GM18505 (cell line): ENCODE measurements at regions not wholly inside any gene's neighbourhood (a gene's known extent, or its start where the extent isn't known, plus 50 kb on each side); places are given as distances from the start of the nearest gene placed in this dataset.
"Not testable (repeated sequence)": the region's sequence is repeated elsewhere in the genome, so short reads cannot be mapped to it uniquely, and the experiment has no call there.

ENCODE experiments used
- ATAC-seq: cut with Tn5 transposase; IDR thresholded peaks from one replicate; pipeline ENCODE4 v1.9.1; 2021; ENCODE audit not compliant: unreplicated experiment
- POLR2A ChIP-seq: IDR thresholded peaks from 4 replicates; pipeline ENCODE4 v1.6.1; 2011; ENCODE audit warnings: borderline replicate concordance; ENCODE audit not compliant: insufficient read depth, insufficient read length; ENCODE audit errors: extremely low read depth

DNA sequence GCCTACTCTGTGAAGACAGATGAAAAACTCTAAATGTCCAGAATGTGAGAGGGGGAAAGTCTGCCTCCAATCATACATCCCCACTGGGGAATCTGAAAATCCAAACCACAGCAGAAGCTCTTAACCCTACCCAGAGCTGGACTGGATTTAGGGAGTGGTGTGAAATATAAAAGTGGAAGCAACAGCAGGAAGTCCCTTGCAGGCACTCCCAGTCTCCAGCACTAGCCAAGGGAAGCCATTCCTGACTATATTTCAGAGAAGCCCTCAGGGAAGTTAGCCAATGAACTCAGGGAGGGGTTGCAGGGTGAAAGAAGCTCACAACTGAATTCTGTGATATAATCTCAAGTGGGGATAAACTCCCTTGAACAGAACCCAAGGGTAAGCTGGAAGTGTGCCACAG is 51.5 kb downstream of the CRPPA start:
- no peak for ATAC-seq
- no peak for TF ChIP-seq POLR2A

DNA sequence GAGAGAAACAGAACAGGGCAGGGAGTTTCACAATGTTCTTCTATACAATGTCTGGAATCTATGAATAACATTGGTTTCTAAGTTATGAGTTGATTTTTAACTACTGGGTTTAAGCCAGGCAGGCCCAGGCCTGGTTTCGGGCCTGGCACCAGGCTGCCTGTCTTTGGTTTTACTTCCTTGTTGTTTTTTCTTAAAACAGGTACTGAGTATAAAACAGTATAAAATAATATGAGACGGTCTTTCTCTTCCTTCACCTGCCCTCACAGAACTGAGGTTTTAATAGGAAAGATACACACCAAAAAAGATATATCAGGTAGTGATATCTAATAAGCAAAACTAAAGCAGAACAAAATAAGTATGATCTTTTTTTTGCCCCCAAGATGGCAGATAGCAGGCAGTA is 52.0 kb downstream of the CRPPA start:
- ATAC-seq = not testable (repeated sequence)

DNA sequence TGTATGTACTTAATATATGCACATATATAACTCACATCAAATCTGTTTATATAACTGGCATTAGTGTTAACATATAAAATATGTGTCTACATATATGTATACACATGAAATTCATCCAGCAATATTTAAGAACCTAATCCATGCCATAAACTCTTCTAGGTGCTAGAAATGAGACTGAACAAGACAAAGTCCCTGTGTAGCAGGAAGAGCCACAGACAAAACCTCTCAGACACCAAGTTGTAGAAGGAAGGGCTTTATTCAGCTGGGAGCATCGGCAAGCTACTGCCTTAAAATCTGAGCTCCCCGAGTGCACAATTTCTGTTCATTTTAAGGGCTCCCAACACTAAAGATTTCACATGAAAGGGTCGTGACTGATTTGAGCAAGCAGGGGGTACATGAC is 52.5 kb downstream of the CRPPA start:
- ATAC-seq = no peak

DNA sequence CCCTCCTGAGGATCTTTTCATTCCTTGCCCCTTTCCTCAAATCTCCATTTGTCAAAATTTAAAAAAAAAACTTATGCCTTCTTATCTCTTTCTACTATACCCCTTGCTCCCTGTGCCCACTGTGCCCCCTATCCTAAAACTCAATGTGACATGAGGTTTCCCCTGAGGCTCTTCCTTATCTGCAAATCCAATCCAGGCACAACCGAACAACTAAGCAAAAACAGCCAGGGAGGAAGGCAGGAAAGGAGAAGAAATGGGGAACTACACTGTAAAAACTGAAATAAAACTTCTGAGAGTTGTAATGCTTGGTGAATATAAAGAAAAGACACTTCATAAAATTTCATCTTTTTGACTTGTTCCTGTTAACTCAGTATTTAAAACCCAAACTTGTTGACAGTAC is 54.2 kb downstream of the CRPPA start:
- no peak for ATAC-seq
- no peak for TF ChIP-seq POLR2A

More for the DNA sequence above, 52.5 kb downstream of the CRPPA start:
- TF ChIP-seq POLR2A = no peak

DNA sequence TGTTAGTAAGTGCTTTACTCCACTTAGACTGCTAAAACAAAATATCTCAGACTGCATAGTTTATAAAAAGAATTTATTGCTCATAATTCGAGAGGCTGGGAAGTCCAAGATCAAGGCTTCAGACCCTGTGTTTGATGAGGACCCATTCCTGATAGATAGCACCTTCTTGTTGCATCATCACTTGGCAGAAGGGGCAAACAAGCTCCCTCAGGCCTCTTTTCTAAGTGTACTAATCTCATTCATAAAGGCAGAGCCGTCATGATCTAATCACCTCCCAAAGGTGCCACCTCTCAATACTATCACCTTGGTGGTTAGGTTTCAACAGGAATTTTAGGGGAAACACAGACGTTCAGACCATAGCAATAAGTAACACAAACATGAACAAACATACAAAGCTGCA is 55.4 kb downstream of the CRPPA start:
- ATAC-seq = no peak
- no peak for TF ChIP-seq POLR2A

DNA sequence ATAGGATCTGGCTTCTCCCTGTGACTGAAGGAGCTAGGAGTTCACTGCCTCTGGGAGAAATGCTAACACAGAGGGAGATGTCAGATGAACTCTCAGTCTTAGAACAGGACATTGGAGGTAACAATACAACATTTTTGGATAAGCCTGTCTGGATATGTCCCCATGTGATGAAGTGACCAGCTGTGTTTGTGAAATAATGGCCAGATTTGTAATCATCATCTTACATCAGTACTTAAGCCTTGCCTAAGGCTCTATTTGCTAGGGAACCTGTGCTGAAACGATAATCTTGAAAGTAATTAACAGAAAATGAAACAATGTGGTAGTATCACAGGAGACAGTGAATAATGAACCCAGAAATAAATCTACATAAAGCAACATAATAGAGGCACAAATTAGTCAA is 56.2 kb downstream of the CRPPA start:
- no peak for ATAC-seq
- TF ChIP-seq POLR2A = no peak

DNA sequence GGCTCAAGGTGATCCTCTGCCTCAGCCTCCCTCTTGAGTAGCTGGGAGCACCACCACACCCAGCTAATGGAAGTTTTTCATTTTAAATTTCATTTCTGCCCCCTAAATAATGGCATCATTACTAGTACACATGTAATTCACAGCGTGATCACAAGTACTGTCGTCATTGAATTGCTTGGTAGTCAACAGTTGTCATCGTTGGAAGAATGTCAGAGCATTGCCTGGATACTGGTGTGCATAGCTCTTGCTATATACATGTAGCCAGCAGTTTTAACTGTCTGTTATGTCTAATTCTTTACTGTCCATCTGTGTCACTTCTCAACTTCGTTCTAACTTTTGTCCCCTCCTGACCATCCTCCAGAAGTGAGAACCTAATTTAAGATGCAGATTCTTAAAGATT is 62.1 kb downstream of the CRPPA start:
- ATAC-seq = no peak
- TF ChIP-seq POLR2A = no peak

DNA sequence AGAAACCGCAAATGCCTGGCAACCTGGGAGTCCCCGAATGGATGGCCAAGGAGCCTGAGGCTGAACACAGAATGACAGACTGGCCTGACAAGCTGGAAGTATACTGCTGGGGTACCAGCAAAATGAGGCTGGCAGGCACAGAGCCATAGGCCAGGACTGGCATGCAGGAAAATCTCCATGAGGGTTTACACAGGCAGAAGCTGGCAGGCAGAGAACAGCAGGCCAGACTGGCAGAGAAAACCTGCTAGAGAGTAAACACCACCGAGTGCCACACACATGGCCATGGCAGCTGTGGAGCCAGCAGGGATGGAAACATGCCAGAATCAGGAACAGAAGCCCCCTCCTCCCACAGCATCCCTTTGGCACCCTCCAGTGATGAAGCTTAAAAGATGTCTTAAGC is 63.4 kb downstream of the CRPPA start:
- ATAC-seq = no peak
- TF ChIP-seq POLR2A = no peak

DNA sequence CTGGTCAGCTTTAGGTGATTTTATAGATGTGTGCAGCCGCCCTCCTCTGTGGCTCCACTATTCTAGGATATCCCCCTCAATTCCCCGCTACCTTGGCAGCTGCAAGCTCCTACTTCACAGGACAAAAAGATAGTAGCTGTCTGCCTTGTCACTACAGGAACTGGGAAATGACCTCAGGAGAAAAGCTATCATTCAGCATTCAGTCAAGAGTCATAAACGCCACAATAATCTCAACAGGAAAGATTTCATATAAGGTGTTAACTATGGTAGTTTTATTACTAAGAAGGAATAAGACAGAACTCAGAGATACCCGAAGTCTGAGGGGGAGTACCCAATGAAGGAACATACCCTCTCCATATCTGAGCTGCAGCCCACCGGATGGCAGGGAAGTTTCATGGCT is 63.9 kb downstream of the CRPPA start:
- TF ChIP-seq POLR2A = no peak
- no peak for ATAC-seq

DNA sequence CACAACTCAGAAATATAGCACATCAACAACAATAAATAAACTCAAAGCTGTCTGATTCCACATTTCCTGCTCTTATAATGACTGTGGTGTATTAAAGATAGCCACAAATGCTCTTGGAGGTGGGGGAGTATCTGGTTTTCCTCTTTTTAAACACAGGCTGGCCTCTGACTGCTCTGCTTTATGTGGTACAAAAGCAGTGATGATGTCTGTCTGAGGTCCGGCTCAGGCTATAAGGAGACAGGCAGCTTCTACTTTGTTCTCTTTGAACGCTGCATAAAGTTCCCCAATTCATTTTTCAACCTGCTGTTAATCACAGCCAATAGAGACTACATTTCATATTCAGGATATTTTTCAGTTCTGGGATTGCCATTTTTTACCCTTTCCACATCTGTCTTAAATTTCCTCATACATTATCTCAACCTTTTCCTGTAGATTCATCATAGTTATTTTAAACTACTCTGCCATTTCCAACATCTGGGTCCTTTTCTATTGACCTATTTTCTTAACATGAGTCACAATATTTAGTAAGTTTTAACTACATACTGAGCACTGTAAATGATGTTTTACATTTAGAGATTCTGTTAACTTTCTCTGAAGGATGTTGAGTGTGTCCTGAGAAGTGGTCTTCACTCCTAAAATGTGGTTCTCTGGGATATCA is 64.9 kb downstream of the CRPPA start:
- no peak for TF ChIP-seq POLR2A
- no peak for ATAC-seq

DNA sequence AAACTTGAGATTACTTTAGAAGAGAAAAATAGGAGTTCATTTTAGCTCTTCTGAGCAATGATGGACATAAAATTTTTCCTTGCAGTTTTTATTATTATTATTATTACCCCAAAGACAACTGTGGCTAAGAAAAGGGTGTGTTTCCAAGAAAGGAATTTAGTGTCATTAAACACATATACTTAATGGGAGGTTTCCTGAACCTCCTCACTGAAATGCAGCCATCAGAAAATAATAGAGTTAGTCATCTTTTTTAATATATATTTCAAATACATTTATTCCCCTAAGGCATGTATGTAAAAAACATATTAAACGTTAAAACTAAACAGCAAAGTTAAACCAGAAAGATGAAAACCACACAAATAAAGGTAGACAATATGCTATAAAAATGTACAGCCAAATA is 66.8 kb downstream of the CRPPA start:
- no peak for ATAC-seq
- no peak for TF ChIP-seq POLR2A

DNA sequence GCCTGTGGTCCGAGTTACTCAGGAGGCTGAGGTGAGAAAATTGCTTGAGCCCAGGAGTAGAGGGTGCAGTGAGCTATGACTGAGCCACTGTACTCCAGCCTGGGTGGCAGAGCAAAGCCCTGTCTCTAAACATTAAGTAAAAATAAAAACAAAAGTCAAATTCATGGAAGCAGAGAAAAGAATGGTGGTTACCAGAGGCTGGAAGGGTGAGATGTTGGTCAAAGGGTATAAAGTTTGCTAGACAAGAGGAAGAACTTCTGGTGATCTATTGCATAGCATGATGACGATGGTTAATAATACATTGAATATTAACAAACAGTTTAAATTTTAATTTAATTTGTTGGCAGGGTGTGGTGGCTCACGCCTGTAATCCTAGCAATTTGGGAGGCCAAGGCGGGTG is 68.1 kb downstream of the CRPPA start:
- no peak for ATAC-seq
- TF ChIP-seq POLR2A = no peak

DNA sequence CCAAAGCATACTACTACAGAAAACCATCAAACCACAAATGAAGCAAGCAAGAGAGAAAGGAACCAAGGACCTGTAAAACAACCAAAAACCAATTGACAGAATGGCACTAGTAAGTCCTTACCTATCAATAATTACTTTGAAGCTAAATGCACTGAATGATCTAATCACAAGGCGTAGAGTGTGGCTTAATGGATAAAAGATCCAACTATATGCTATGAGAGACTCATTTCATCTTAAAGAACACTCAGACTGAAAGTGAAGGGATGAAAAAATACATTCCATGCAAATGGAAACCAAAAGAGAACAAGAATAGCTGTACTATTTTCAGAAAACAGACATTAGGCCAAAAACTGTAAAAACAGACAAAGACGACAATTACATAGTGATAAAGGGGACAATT is 70.7 kb downstream of the CRPPA start:
- TF ChIP-seq POLR2A = no peak
- ATAC-seq = peak; percentile 56

DNA sequence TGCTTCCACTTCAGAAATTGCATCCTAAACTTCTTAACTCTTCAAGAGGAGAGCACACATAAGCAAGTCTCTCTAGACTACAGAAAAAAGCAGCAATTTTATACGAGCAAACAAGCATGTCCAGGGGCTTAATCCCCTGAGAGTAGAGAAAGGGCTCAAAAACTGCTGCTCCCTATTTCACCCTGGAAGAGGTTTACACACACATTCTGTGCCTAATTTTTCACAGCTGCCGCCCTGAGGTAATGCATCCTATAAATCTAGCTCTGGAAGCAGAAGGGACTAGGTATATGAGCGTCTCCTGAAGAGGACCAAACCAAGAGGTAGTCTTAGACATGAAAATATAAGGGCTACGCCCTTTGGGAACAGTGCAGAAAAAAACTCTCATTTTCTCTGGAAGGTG is 73.1 kb downstream of the CRPPA start:
- no peak for ATAC-seq
- no peak for TF ChIP-seq POLR2A

DNA sequence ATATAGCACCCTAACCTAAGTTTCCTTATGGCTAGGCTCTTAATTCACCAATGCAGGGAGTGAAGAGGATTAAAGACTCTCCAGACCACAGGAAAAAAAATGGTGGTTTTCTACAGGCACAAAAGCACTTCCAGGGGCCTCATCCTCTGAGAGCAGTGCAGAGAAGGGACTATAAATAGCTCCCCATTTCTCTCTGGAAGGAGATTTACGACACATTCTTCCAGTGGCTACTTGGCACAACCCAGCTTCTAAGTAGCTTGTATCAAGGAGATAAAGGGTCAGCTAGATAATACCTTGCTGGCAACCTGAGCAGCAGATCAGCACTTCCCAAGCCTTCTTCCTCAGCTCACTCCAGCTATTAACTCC is 73.5 kb downstream of the CRPPA start:
- ATAC-seq = no peak
- TF ChIP-seq POLR2A = no peak
